Glomerular endothelial cell (primary cell): ENCODE measurements at regions not wholly inside any gene's neighbourhood (a gene's known extent, or its start where the extent isn't known, plus 50 kb on each side); places are given as distances from the start of the nearest gene placed in this dataset.

Experiments used
- DNase-seq: peaks from one replicate; pipeline ENCODE4 v3.0.0-alpha.2; 2011; ENCODE audit warnings: low read depth, low spot score; ENCODE audit errors: extremely low read depth

DNA sequence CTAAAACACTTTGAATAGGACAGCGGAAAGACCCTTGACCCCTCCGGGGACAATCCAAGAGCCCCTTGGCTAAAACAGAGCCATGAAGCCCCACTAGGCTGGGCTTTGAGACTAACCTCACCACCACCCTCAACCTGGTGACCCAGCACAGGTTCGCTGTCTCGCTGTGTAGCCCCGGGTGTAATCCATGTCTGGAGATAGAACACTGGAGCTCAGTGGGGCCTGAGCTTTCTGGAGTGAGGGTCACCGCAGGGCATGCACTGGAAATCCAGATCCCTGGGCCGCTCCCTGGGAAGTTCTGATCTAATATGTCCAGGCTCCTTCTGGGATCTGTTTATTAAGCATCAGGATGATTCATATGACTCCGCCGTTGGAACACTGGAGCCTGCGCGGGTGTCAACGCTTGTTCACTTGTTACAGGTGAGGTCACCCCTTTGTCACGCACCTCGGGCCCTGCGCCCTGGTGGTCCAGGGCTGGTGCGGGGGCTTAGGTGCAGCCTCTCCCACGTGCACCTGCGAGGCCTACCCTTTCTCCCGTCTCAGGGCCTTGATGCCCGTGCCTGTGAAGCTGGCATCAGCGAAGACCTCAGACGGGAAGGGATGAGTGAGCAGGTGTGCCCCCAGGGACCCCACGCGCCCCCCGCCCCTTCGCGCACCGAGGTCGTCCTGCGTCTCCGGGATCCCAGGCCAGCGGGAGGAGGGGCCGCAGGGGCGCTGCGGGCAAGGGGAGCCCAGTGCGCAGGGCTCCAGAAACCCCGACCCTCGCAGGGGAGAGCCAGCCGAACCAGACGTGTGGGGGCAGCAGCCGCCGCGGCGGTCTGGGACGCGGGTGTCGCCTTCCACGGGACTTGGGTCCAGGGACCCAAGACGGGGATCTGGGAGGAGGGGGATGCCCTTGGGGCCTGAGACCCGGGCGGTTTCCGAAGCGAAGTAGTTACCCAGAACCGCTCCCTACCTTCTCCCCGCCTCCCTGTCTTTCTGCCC lies 224.1 kb upstream of the FOXF1 start:
- no peak for DNase-seq

DNA sequence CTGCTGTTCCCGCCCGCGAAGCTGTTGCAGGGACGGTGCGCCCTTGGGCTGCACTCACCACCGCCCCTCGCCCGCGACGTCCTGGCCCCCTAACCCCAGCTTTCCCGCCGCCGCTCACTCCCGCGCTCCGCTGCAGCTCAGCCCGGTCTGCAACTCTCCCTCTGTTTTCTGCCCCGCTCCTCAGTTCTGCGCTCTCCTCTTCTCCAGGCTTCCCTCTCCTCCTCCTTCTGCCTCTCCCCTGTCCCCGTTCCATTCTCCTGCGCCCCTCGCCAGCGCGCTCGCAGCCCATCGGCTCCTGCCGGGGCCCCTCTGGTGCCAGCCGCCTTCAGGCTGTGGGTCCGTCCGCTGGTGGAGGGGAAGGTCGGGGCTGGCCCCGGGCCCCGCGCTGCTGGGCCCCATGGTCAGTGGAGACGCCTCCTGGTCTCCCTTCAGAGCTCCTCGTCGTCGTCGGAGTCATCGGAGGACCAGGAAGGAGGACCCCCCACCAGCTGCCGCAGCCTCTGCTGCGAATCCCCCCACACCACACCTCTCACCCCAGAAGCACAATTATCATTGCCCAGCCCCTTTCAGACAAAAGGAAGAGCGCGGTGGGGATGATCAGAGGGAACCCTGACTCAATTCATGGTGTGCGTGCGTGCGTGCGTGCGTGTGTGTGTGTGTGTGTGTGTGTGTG lies 223.2 kb upstream of the FOXF1 start:
- DNase-seq = no peak

DNA sequence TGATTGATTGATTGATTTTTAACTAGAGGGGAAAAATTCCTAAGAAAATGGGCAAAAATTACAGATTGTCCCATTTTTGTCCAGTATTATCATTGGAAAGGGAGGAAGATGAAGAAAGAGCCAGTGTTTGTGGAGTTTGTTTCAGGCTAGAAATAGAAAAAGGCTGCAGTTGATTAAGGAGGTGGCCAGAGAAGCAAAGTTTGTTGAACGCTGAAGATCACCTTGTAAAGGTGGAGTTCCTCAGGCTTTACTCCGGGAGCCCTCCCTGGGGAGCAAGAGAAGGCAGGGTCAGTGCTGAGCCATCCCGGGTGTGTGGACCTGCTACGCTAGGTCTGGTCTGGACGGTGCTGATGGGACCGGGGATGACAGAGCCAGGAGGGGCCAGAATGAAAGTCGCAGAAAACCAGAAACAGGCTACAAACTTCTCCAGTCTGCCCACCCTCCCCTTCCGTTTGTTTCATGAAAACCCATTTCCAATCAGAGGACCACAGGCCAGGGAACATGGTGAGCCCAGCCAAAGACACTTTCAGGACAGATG lies 222.6 kb upstream of the FOXF1 start:
- DNase-seq = no peak

DNA sequence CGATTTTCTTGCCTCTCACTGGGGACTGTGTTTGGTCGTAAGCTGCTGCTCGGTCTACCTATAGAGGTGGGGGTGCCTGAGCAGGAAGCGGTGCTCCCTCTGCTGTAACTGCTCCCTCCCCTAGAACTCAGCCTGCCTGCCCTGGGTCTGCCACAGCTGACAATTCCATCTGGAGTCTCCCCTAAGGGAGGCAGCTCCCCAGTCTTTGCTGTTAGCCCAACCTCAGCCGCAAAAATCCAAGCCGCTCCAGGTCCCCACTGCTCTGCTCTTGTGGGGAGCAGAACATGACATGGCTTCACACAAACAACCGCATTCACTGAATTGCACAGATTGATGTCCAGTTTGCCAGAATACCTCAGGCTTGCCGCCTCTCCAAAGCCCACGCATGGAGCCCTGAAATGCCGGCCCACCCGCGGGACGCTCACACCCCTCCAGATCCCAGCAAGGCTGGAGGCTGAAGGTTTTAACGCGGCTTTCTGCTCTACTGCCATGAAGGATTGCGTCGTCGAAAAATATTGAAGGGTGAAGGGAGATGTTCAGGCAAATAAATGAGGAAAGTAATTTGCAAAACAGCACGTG lies 221.5 kb upstream of the FOXF1 start:
- no peak for DNase-seq

DNA sequence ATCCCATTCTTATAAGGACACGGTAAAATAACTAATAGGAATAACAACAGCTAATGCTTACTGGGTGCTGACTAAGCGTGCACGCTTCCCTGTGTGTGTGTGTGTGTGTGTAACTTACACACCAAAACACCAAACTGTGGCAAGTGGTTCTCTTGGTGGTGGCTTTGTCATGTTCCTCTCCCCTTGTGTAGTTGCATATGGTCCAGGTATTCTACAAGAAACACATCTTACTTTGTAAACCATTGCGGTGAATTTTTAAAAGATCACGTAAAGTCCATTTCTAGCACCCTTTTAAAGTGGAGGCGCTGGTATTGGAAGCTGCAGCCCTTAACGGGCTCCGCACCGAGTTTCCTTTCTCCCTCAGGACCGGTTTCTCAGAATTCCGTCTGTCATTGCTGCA lies 221.0 kb upstream of the FOXF1 start:
- DNase-seq = no peak

DNA sequence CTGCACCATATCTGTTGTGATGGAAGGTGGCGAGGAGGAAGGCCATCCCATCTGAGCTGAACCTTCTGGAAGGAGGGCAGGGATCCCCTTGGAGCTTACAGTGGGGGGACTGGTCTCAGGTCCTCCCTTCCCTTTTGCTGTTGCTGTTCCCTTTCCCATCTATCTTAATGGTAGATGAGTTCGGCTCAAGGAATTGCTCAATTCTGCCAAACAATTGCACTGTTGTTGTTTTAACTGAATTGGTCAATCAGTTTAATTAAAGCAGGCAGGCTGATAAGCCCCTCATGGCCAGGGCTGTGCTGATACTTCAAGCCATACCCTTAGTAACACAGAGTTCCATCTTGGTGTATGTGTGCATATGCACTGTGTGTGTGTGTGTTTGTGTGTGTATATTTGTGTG lies 220.4 kb upstream of the FOXF1 start:
- no peak for DNase-seq

DNA sequence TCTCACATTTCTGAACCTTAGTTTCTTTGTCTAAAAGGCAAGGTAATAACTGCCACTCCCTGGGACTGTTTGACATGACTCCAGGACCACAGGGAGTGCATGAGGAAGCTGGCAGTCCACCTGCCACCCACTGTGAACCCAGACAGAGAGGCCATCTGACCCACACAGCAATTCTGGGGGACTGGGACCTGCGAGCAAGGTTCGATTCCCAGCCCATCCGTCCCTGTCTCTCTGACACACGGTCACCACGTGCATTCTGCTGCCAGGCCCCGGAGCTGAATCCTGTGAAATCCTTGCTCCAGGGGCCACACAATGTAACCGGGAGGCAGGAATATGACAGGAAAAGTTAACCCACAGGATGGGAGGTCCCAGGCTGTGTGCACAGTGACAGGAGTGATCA lies 218.8 kb upstream of the FOXF1 start:
- no peak for DNase-seq

DNA sequence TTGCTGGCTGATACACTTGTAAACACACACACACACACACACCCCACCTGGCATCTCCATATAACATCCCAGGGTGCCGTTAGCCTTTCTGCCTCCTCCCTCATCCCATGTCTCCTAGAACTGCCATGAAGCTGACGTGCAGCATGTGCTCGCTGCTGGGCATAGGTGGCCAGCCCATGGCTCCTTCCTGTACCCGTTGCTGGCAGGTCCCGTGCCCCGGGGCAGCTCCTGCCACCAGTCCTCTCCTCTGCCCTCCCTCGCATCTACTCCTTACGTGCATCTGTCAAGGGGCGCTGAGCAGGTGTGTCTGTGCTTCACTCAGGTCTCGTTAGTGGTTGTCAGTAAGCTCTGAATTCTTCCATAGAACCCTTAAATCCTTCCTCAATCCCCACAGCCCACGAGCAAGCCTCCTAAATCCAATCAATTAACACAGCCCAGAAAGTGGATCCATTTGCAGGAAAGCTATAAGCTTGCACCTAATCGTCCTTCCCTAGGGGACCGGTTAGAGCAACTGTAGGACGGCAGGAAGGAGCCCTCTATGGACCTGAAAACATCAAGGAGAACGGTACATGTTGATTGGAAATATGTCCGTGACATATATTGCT lies 218.1 kb upstream of the FOXF1 start:
- no peak for DNase-seq

DNA sequence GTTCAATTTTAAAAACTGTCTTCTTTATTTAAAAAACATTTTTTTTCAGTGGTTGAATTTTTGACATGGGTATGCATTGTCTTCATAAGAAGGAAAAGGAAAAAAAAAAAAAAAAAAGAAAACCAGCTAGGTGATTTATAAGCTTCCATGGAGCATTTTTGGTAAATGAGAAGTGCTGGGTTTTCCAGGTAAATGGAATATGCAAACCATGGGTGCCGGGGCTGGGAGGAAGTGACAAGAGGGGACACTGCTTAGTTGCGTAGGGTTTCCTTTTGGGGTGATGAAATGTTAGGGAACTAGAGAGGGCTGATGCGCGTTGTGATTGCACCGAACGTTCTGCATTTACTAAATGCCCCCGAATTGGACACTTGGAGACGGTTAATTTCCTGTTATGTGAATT lies 217.4 kb upstream of the FOXF1 start:
- no peak for DNase-seq

DNA sequence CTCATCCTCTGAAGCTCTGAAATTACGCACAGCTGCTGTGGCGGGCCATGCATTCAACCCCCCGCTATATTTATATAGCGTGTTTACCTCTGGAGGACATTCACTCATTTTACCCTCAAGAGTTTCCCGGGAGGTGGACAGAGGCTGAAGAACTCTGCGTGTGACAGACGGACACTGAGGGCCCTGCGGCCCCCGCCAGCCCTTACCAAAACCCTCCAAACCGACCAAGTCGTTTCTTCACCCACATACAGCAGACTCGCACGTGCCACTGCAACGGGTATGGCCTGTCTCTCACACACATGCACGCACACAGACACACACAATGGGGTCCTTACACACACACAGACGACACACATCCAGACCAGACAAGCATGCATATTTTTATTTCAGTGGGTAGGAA lies 216.4 kb upstream of the FOXF1 start:
- DNase-seq = no peak

DNA sequence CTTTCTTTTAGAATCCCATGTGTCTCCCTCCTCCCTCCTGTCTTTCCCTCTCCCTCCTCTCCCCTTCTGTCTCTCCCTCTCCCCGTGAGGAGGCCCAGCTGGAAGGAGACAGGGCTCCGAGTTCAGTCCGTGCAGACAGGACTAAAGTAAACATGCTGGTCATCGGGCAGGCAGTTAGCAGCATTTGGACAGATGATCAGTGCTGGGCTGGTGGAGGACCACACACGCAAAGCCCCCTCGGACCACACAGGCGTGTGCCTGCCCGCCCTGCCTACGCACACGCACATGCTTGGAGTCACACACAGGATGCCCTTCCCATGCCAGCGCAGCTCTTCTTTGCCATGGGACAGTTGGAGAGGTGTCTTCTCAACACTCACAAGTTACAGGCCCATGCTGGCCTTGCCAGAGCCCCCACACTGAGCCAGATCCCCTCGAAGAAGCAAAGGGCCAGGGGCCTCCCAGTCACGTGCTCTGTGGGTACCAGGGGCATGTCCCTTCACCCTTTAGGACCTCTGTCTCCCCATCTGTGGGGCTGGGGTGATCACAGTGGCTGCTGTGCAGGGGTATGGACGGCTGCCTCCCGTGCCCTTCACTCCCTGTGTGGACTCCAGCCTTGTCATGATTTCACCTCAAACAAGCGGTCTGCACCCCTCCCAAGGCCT lies 215.7 kb upstream of the FOXF1 start:
- no peak for DNase-seq

DNA sequence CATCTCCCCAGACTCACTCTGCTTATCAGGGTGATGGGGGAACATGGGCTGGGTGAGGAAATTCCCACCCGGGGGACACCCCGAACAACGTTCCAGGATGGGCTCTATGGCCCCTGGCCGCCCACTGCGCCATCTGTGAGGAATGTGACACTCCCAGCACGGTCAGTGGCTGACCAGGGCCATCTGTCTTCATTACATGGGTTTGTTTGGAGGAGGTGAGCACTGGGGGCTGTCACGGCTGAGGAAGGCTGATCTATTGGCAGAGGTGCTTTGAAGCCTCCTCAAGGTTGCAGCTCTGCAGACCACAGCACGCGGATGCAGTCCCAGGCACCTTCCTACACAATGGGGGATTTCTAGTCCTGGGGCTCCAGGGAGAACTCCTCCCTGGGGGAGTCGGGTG lies 214.1 kb upstream of the FOXF1 start:
- DNase-seq = no peak

DNA sequence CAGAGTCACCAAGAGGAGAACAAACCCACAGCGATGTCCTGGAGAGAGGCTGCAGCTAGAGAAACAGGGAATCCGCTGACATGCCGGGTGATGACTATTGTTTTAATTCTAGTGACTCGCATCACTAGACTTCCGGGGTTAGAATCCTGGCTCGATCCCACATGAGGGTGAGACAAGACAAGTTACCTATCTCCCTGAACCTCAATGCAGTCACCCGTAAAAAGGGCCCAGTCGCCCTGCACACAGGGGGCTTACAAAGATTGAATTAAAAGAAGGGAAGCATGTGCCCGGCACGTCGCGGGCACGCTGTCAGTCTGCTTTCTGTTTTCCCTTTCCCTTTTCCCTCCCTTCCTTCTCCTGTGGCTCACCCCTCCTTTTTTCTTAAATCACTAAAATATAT lies 212.9 kb upstream of the FOXF1 start:
- DNase-seq = no peak

DNA sequence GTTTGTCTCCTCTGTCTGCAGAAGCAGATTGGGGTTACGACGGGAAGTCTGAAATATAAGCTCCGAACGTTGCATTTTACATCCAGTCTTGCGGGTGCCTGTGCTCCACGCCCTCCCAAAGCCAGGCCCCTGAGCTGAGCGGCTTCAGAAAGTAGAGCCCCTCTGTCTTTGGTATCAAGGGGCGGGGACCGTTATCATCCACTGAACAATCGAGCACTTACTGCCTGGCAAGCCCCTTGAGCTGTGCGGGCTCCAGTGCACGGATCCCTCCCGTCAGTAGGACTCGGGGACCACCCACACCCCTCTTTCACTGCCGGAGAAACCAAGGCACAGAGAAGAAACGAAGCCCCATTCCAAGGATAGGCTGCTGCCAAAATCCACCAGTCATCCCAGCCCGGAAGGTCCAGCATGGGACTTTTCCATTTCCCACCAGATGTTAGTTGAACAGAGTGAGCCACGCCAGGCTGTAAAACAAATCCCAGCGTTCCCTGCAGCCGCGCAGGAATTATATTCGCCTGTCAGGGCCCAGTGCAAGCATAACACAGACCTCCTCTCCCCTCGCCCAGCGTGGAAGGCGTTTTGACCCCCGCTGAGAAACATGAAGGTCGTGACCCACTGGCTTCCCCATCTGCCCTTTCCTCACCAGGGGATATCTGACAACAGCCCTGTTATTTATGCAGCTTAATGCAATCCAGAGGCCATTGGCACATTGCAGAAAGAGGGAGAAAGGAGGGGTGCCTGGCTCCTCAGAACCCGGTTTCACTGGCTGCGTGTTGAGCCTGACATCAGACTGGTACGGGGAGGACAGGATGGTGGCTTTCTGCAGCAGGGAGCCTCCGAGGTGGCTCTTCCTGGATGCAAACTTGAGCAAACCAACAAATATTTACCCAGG lies 212.2 kb upstream of the FOXF1 start:
- DNase-seq = no peak

DNA sequence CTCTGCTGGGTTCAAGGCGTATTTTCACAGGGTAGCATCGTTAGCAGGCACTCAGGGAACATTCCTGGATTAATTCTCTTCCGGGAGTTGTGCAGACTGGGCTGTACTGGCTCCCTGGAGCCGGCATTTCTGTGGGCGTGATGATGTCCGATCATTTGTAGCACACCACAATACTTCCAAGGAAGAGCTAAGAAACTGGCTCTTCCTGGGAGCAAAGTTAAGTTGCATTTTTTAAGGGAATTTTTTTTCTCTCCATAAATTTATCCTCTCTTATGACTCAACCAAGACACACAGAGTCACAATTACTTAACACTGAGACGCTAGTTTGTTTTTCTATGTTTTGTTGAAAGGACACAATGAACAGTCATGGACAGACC lies 211.6 kb upstream of the FOXF1 start:
- DNase-seq = no peak

DNA sequence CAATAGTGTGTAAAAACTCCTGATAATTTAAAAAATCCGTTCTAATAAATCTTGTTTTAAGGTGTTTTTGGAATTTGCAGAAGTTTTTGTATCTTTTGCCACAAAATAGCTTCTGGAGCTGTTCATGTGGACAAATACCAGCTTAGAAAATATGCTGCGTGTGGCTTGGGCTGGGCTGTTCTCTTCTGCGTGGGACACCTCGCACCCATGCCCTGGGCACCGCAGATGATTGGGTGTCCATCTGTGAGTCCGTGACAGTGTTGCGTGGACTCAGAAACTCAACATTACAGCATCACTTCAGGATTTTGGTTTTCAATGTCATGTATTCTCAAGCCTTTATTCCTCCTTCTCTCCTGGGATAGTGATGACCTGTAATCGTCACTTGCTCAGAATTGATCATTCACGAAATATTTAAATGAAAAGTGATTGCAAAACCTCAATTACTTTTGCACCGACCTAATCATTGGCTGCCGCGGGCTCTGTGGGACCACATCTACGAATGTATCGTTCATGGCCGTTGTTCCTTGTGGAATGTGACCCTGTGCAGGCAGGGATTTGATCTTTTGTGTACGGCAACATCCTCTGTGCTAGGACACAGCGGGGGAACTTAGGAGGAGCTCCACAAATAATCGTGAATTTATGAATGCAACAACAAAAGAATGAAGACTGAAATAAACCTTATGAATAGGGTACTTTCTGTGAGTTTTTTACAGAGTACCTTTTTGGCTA lies 210.3 kb upstream of the FOXF1 start:
- no peak for DNase-seq

DNA sequence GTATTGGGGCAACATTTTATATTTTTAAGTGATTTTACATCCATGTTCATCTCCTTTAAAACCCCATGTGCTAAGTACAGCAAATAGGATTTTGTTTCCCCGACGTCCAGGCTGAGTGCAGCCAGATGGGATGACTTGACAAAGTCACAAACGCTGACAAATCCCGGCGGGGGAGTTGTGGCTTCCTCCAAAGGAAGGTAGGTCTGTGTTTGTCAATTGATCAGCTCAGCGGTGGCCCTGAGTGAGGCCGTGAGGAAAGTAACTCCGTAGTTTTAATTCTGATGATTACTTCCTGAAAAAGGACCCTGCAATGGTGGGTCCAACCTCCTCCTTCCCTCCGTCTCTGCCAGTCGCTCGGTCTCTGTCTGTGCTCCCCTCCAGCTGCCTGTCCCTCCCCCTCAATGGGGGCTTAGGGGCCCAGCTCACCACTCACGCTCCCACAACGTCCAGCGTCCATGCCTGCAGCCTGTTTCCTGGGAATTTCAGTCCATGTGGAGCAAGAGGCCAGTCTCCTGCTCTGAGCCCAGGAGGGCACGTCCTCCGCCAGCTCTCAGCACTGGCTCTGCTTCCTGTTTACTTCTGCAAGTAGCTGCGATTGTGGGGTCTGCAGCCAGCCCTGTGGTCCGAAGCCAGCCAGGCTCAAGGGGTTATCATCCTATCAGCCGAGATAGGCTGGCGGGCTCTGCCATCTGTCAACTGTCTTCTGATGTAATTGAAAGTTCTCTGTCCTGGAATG lies 209.4 kb upstream of the FOXF1 start:
- no peak for DNase-seq

DNA sequence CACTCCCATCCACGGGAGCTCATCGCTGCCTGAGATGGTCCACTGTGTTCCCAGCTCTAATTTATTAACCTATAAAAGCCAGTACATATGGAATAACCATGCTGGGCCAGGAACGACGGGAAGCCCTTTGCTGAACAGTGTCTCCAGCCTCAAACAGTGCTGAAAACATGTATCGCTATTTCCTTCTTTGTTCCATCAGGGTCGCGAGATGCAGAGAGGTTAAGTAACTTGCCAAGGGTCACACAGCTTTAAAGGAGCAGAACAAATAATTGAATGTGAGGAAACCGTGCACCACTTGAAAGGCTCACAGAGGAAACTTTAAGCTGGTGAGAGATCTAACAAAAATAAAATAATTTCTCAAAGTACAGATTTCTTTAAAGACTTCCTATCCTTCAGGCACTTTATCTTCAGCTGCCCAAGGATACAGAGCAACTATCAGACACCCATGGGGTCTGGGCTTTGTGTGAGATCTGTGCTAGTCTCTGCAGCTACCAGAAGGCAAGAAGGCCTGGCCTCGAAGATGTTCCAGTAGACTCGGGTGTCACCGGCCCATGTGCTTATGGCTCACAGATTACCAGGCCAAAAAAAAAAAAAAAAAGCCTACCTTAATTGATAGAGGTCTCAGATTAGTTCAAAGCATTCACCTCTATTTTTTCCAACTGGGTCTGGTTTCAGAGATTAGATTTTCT lies 207.8 kb upstream of the FOXF1 start:
- DNase-seq = no peak
